GM12878 (cell line): ENCODE measurements at regions not wholly inside any gene's neighbourhood (a gene's known extent, or its start where the extent isn't known, plus 50 kb on each side); places are given as distances from the start of the nearest gene placed in this dataset.

Experiments used
- ATAC-seq: fragments of 200-7000 bp; cut with Tn5 transposase; 3 replicates; pipeline ENCODE4 v1.9.1; 2020; ENCODE audit warnings: mild to moderate bottlenecking, moderate library complexity
- BruUV-seq: library from RNA; stranded (reverse); fragments of 400-500 nt; replicated peaks from 2 replicates; lab custom pipeline; 2021; lab: Mats Ljungman, UMichigan
- CTCF ChIA-PET: fragments of 300-600 bp; sonication (Branson Sonifier 250); formaldehyde crosslinking; extraction: SDS; loops from one replicate; lab custom pipeline; 2021; ENCODE audit warnings: inconsistent platforms; lab: Yijun Ruan, JAX
- POLR2A ChIA-PET: fragments of 350-600 bp; formaldehyde crosslinking; extraction: SDS; loops from one replicate; lab custom pipeline; 2021; ENCODE audit warnings: inconsistent platforms; lab: Charles Lee
- RAD21 ChIA-PET: fragments of 300-600 bp; sonication (Branson Sonifier 250); formaldehyde crosslinking; loops from one replicate; lab custom pipeline; 2023; ENCODE audit warnings: antibody characterized with exemption; ENCODE audit not compliant: unreplicated experiment; lab: Charles Lee
- SMC1A ChIA-PET: fragments of 300-600 bp; sonication (Branson Sonifier 250); formaldehyde crosslinking; loops from one replicate; lab custom pipeline; 2023; ENCODE audit not compliant: unreplicated experiment, uncharacterized antibody; lab: Charles Lee
- DNase-seq: peaks from one replicate; pipeline ENCODE4 v3.0.0-alpha.2; 2011; ENCODE audit warnings: low read depth, low spot score
- FAIRE-seq: peaks from 3 replicates; lab custom pipeline; 2011; peaks lifted over from hg19 to GRCh38; lab: Jason Lieb, UNC
- H2AFZ ChIP-seq: 2 replicates; pipeline ENCODE4 v1.6.0; 2011; ENCODE audit warnings: low read depth, low read length, control low read depth; ENCODE audit not compliant: control insufficient read depth
- H3K27ac ChIP-seq: 2 replicates; pipeline ENCODE4 v1.5.1; 2011; ENCODE audit warnings: control low read depth; ENCODE audit not compliant: control insufficient read depth, insufficient read depth
- H3K27me3 ChIP-seq, 2 experiments: replicated peaks in 1 of 2; 2 replicates each; pipeline versions ENCODE4 v1.6.0 to v1.6.1; 2011; ENCODE audit warnings: low read length in 1 of 2; ENCODE audit not compliant: control insufficient read depth in 2 of 2, insufficient read depth in 2 of 2
- H3K36me3 ChIP-seq, 2 experiments: 2 replicates each; pipeline ENCODE4 v1.5.1; 2011; ENCODE audit warnings: low read length in 1 of 2; ENCODE audit not compliant: control insufficient read depth in 2 of 2, insufficient read depth in 2 of 2
- H3K4me1 ChIP-seq: 2 replicates; pipeline ENCODE4 v1.6.1; 2011; ENCODE audit warnings: mild to moderate bottlenecking, low read length, moderate library complexity, mixed read lengths; ENCODE audit not compliant: control insufficient read depth, insufficient read depth
- H3K4me2 ChIP-seq: 2 replicates; pipeline ENCODE4 v1.6.0; 2011; ENCODE audit warnings: control low read depth; ENCODE audit not compliant: control insufficient read depth, insufficient read depth
- H3K4me3 ChIP-seq: fragments of 200-600 bp; sonication (generic); 2 replicates; pipeline ENCODE4 v1.5.1; 2016
- H3K79me2 ChIP-seq: 2 replicates; pipeline ENCODE4 v1.6.0; 2011; ENCODE audit warnings: low read length; ENCODE audit not compliant: control insufficient read depth, insufficient read depth
- H3K9ac ChIP-seq: 2 replicates; pipeline ENCODE4 v1.8.0; 2011; ENCODE audit warnings: low read length, control low read depth, mixed read lengths; ENCODE audit not compliant: control insufficient read depth, insufficient read depth
- H3K9me3 ChIP-seq: replicated peaks from 3 replicates; pipeline ENCODE4 v1.5.1; 2011; ENCODE audit warnings: mild to moderate bottlenecking, low read length; ENCODE audit not compliant: control insufficient read depth, insufficient read depth
- H4K20me1 ChIP-seq: 2 replicates; pipeline ENCODE4 v1.6.0; 2011; ENCODE audit not compliant: control insufficient read depth, insufficient read depth
- CTCF ChIP-seq, 3 experiments: IDR thresholded peaks in 2 of 3; conservative IDR thresholded peaks in 1 of 3; 2 replicates each; pipeline ENCODE4 v1.5.1; 2011; ENCODE audit warnings: low read depth in 3 of 3, low read length in 3 of 3, mild to moderate bottlenecking in 3 of 3, control low read depth in 2 of 3, moderate library complexity in 2 of 3, inconsistent platforms in 1 of 3, mixed read lengths in 1 of 3; ENCODE audit not compliant: control insufficient read depth in 2 of 3, insufficient read depth in 1 of 3; ENCODE audit errors: extremely low read depth in 1 of 3
- GATAD2B ChIP-seq: fragments of 450-650 bp; conservative IDR thresholded peaks from 2 replicates; pipeline ENCODE4 v1.6.1; 2017; ENCODE audit warnings: low read depth, mild to moderate bottlenecking, moderate library complexity
- HDAC2 ChIP-seq: fragments of 200-600 bp; sonication (generic); IDR thresholded peaks from 2 replicates; pipeline ENCODE4 v1.6.1; 2017
- HDAC6 ChIP-seq: fragments of 200-600 bp; sonication (generic); IDR thresholded peaks from one replicate; pipeline ENCODE4 v1.8.0; 2017; ENCODE audit warnings: antibody characterized with exemption; ENCODE audit not compliant: unreplicated experiment
- HDGF ChIP-seq: fragments of 450-650 bp; IDR thresholded peaks from 2 replicates; pipeline ENCODE4 v1.6.1; 2016; ENCODE audit warnings: antibody characterized with exemption
- IKZF2 ChIP-seq, 2 experiments: fragments of 450-650 bp; IDR thresholded peaks; 2 replicates each; pipeline ENCODE4 v1.6.1; 2017; ENCODE audit warnings: mild to moderate bottlenecking in 2 of 2, moderate library complexity in 2 of 2
- KDM1A ChIP-seq: fragments of 200-600 bp; sonication (generic); IDR thresholded peaks from 2 replicates; pipeline ENCODE4 v1.6.1; 2016; ENCODE audit warnings: borderline replicate concordance
- KLF5 ChIP-seq: fragments of 450-650 bp; IDR thresholded peaks from 2 replicates; pipeline ENCODE4 v1.6.1; 2014; ENCODE audit warnings: mild to moderate bottlenecking; ENCODE audit not compliant: partially characterized antibody
- NFXL1 ChIP-seq: fragments of 450-650 bp; IDR thresholded peaks from 2 replicates; pipeline ENCODE4 v1.6.1; 2017; ENCODE audit warnings: antibody characterized with exemption, mild to moderate bottlenecking, borderline replicate concordance
- POLR2AphosphoS5 ChIP-seq: IDR thresholded peaks from 2 replicates; pipeline ENCODE4 v1.6.1; 2011; ENCODE audit warnings: mild to moderate bottlenecking, low read length, inconsistent platforms
- SIN3A ChIP-seq: IDR thresholded peaks from 2 replicates; pipeline ENCODE4 v1.6.1; 2012; ENCODE audit warnings: low read depth, low read length, improper control_type of control experiment
- SPI1 ChIP-seq: IDR thresholded peaks from 2 replicates; pipeline ENCODE4 v1.6.1; 2011; ENCODE audit warnings: low read depth, mild to moderate bottlenecking, low read length, moderate library complexity, borderline replicate concordance; ENCODE audit not compliant: insufficient read depth
- ZNF274 ChIP-seq: IDR thresholded peaks from one replicate; pipeline ENCODE4 v1.8.0; 2011; ENCODE audit not compliant: insufficient read length, insufficient read depth
- WGBS: methylation state at CpG from one replicate; pipeline ENCODE4 v1.1.6; 2016; ENCODE audit warnings: low lambda C conversion rate; ENCODE audit not compliant: insufficient replicate concordance, insufficient coverage; ENCODE audit errors: missing lambda C conversion rate; 5-methylcytosine and 5-hydroxymethylcytosine counted together
- in situ Hi-C: fragments of 300-500 bp; cut with MboI; formaldehyde crosslinking; loops from 9 replicates; pipeline ENCODE4 v1.14.3; 2018; ENCODE audit warnings: mixed read lengths
- intact Hi-C: fragments of 100-400 bp; cut with micrococcal nuclease; formaldehyde crosslinking; loops from one replicate; pipeline ENCODE4 v1.14.2; 2022; ENCODE audit not compliant: unreplicated experiment
- TF ChIP-seq, protein P1 (sequence below): IDR thresholded peaks from 2 replicates; pipeline ENCODE4 v1.6.1; 2011; ENCODE audit warnings: borderline replicate concordance, low read depth, mild to moderate bottlenecking, moderate library complexity, mixed read lengths, low read length; ENCODE audit not compliant: insufficient read depth; ENCODE audit errors: extremely low read length
- TF ChIP-seq, protein P2 (sequence below): IDR thresholded peaks from 2 replicates; pipeline ENCODE4 v1.6.1; 2012; ENCODE audit warnings: low read length, inconsistent platforms
- TF ChIP-seq, protein P3 (sequence below): fragments of 450-650 bp; IDR thresholded peaks from 2 replicates; pipeline ENCODE4 v1.6.1; 2016; ENCODE audit warnings: mild to moderate bottlenecking
- TF ChIP-seq, protein P4 (sequence below): fragments of 450-650 bp; conservative IDR thresholded peaks from 2 replicates; pipeline ENCODE4 v1.6.1; 2017; ENCODE audit warnings: mild to moderate bottlenecking, moderate library complexity

- Histone ChIP-seq H2AFZ (no peak overlapping the region), H3K27ac (no peak overlapping the region), H3K9ac (no peak overlapping the region), H3K27me3 (peaks cover 4 to 9% of the 10 kb centered on the region in 2 experiments), H3K4me1 (peaks cover 9% of the 10 kb centered on the region), H3K4me3 (no peak overlapping the region), H3K9me3 (no peaks in the 10 kb centered on the region), H4K20me1 (no peaks in the 10 kb centered on the region), H3K79me2 (no peaks in the 10 kb centered on the region), H3K4me2 (no peak overlapping the region), H3K36me3 (no peaks in the 10 kb centered on the region)
- ATAC-seq (no peak), DNase-seq (no peak), FAIRE-seq (no peak)
- ChIA-PET CTCF (interaction anchor here (0.6 kb wide), 1 partner anchor 55 kb away, joined by 3 read pairs; no protein-coding TSS in a partner anchor), POLR2A (interaction anchor here (0.7 kb wide), 1 partner anchor 14 kb away, joined by 5 read pairs; no protein-coding TSS in a partner anchor), SMC1A (no interaction called here), RAD21 (no interaction called here)
- in situ Hi-C loops, result no loop called here
- intact Hi-C loops, result loop anchor here (10.0 kb wide), 1 partner anchor 319 kb away; the partner anchor contains the start of gene IER5L
- no TSS peak for BruUV-seq
- WGBS, result 67% methylated on average over 10 of the region's 11 CpGs
- TF ChIP-seq, protein P1, sequence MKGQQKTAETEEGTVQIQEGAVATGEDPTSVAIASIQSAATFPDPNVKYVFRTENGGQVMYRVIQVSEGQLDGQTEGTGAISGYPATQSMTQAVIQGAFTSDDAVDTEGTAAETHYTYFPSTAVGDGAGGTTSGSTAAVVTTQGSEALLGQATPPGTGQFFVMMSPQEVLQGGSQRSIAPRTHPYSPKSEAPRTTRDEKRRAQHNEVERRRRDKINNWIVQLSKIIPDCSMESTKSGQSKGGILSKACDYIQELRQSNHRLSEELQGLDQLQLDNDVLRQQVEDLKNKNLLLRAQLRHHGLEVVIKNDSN, result no peak
- TF ChIP-seq IKZF2 (IDR thresholded peaks at IDR 0.05) (no peak), HDGF (no peak), POLR2AphosphoS5 (no peak), CTCF (IDR thresholded peaks at IDR 0.05 in 2 of 3, conservative IDR thresholded peaks at IDR 0.05 in 1 of 3; ENCODE audit: control insufficient read depth in 2 of 3, extremely low read depth in 1 of 3, insufficient read depth in 1 of 3, low read depth in 3 of 3, low read length in 3 of 3) (no peak), HDAC6 (no peak), KLF5 (no peak), SPI1 (no peak), NFXL1 (no peak), SIN3A (no peak), HDAC2 (no peak), ZNF274 (no peak), KDM1A (no peak), GATAD2B (no peak)
- TF ChIP-seq, protein P2, sequence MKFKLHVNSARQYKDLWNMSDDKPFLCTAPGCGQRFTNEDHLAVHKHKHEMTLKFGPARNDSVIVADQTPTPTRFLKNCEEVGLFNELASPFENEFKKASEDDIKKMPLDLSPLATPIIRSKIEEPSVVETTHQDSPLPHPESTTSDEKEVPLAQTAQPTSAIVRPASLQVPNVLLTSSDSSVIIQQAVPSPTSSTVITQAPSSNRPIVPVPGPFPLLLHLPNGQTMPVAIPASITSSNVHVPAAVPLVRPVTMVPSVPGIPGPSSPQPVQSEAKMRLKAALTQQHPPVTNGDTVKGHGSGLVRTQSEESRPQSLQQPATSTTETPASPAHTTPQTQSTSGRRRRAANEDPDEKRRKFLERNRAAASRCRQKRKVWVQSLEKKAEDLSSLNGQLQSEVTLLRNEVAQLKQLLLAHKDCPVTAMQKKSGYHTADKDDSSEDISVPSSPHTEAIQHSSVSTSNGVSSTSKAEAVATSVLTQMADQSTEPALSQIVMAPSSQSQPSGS, result no peak
- TF ChIP-seq, protein P3, sequence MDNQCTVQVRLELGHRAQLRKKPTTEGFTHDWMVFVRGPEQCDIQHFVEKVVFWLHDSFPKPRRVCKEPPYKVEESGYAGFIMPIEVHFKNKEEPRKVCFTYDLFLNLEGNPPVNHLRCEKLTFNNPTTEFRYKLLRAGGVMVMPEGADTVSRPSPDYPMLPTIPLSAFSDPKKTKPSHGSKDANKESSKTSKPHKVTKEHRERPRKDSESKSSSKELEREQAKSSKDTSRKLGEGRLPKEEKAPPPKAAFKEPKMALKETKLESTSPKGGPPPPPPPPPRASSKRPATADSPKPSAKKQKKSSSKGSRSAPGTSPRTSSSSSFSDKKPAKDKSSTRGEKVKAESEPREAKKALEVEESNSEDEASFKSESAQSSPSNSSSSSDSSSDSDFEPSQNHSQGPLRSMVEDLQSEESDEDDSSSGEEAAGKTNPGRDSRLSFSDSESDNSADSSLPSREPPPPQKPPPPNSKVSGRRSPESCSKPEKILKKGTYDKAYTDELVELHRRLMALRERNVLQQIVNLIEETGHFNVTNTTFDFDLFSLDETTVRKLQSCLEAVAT, result no peak
- TF ChIP-seq, protein P4, sequence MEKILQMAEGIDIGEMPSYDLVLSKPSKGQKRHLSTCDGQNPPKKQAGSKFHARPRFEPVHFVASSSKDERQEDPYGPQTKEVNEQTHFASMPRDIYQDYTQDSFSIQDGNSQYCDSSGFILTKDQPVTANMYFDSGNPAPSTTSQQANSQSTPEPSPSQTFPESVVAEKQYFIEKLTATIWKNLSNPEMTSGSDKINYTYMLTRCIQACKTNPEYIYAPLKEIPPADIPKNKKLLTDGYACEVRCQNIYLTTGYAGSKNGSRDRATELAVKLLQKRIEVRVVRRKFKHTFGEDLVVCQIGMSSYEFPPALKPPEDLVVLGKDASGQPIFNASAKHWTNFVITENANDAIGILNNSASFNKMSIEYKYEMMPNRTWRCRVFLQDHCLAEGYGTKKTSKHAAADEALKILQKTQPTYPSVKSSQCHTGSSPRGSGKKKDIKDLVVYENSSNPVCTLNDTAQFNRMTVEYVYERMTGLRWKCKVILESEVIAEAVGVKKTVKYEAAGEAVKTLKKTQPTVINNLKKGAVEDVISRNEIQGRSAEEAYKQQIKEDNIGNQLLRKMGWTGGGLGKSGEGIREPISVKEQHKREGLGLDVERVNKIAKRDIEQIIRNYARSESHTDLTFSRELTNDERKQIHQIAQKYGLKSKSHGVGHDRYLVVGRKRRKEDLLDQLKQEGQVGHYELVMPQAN, result no peak
Measured at GRCh38 chr9:129494113-129494789, 126.7 kb downstream of the C9orf50 start.
